OCI-LY1 (cell line): ENCODE measurements at regions not wholly inside any gene's neighbourhood (a gene's known extent, or its start where the extent isn't known, plus 50 kb on each side); places are given as distances from the start of the nearest gene placed in this dataset.
A peak's percentile ranks its signal among the peaks of the same experiment; 100 is the strongest.

Experiments used
- H2AFZ ChIP-seq: fragments of 200-600 bp; sonication (generic), shearing (Covaris generic); 2 replicates; pipeline ENCODE4 v1.6.0; 2014; ENCODE audit warnings: antibody characterized with exemption, mild to moderate bottlenecking, low read length
- H3F3A ChIP-seq: fragments of 200-600 bp; sonication (generic), shearing (Covaris generic); 2 replicates; pipeline ENCODE4 v1.6.0; 2014; ENCODE audit warnings: mild to moderate bottlenecking, antibody characterized with exemption, low read length, moderate library complexity; ENCODE audit not compliant: insufficient read depth
- H3K27ac ChIP-seq: fragments of 200-600 bp; sonication (generic); 2 replicates; pipeline ENCODE4 v1.5.1; 2014; ENCODE audit warnings: low read length, mixed run types, mild to moderate bottlenecking, low read depth; ENCODE audit not compliant: poor library complexity, severe bottlenecking
- H3K27me3 ChIP-seq: fragments of 200-600 bp; sonication (generic); 2 replicates; pipeline ENCODE4 v1.6.0; 2014; ENCODE audit warnings: antibody characterized with exemption, mild to moderate bottlenecking, low read length, moderate library complexity; ENCODE audit not compliant: insufficient read depth
- H3K36me3 ChIP-seq: fragments of 200-600 bp; sonication (generic); 2 replicates; pipeline ENCODE4 v1.6.1; 2014; ENCODE audit warnings: mild to moderate bottlenecking, antibody characterized with exemption, low read length, moderate library complexity, mixed read lengths; ENCODE audit not compliant: insufficient read depth
- H3K4me1 ChIP-seq: fragments of 200-600 bp; sonication (generic); 2 replicates; pipeline ENCODE4 v1.5.1; 2014; ENCODE audit warnings: mild to moderate bottlenecking, low read length, moderate library complexity; ENCODE audit not compliant: insufficient read depth, severe bottlenecking
- H3K4me2 ChIP-seq: fragments of 200-600 bp; sonication (generic), shearing (Covaris generic); 2 replicates; pipeline ENCODE4 v1.6.1; 2014; ENCODE audit warnings: low read length
- H3K4me3 ChIP-seq: fragments of 200-600 bp; sonication (generic); 2 replicates; pipeline ENCODE4 v1.5.1; 2014; ENCODE audit warnings: low read length, low read depth, mild to moderate bottlenecking, mixed read lengths; ENCODE audit not compliant: poor library complexity, severe bottlenecking
- H3K79me2 ChIP-seq: fragments of 200-600 bp; shearing (Covaris generic); 2 replicates; pipeline ENCODE4 v1.6.1; 2016; ENCODE audit warnings: mixed run types, low read length, mixed read lengths; ENCODE audit not compliant: insufficient read depth
- H3K9ac ChIP-seq: fragments of 200-600 bp; sonication (generic), shearing (Covaris generic); 2 replicates; pipeline ENCODE4 v1.6.1; 2014; ENCODE audit warnings: mild to moderate bottlenecking, low read length, mixed read lengths
- H3K9me2 ChIP-seq: fragments of 200-600 bp; sonication (generic), shearing (Covaris generic); 2 replicates; pipeline ENCODE4 v1.6.1; 2014; ENCODE audit warnings: low read depth, mild to moderate bottlenecking, low read length, mixed read lengths
- H3K9me3 ChIP-seq: fragments of 200-600 bp; shearing (Covaris generic); 2 replicates; pipeline ENCODE4 v1.6.1; 2014; ENCODE audit warnings: low read length, mixed read lengths
- H4K20me1 ChIP-seq: fragments of 200-600 bp; sonication (generic), shearing (Covaris generic); 2 replicates; pipeline ENCODE4 v1.6.0; 2016; ENCODE audit warnings: mild to moderate bottlenecking, low read length; ENCODE audit not compliant: insufficient read depth
- CTCF ChIP-seq: fragments of 200-600 bp; sonication (generic), shearing (Covaris generic); IDR thresholded peaks from 2 replicates; pipeline ENCODE4 v1.5.1; 2017; ENCODE audit warnings: mild to moderate bottlenecking, antibody characterized with exemption, low read length, moderate library complexity, mixed read lengths
- EZH2 ChIP-seq: fragments of 200-600 bp; sonication (generic), shearing (Covaris generic); IDR thresholded peaks from 2 replicates; pipeline ENCODE4 v1.8.0; 2017; ENCODE audit warnings: borderline replicate concordance, mixed run types, mild to moderate bottlenecking, antibody characterized with exemption, low read length, moderate library complexity, mixed read lengths

- H3K27ac ChIP-seq = no peak overlapping the region
- H3K9me2 ChIP-seq = no peaks in the 10 kb centered on the region
- no peaks in the 10 kb centered on the region for H3K4me1 ChIP-seq
- H3K9ac ChIP-seq = no peak overlapping the region
- no peaks in the 10 kb centered on the region for H3K79me2 ChIP-seq
- H3K9me3 ChIP-seq = no peaks in the 10 kb centered on the region
- no peaks in the 10 kb centered on the region for H3K27me3 ChIP-seq
- H4K20me1 ChIP-seq = no peaks in the 10 kb centered on the region
- no peak overlapping the region for H3K4me3 ChIP-seq
- no peak overlapping the region for H3K4me2 ChIP-seq
- no peak overlapping the region for H2AFZ ChIP-seq
- H3K36me3 ChIP-seq = no peaks in the 10 kb centered on the region
- no peaks in the 10 kb centered on the region for H3F3A ChIP-seq
- TF ChIP-seq CTCF = no peak
- no peak for TF ChIP-seq EZH2
Measured at GRCh38 chr4:24734511-24734910, 60.9 kb upstream of the SOD3 start.

- Histone ChIP-seq H3K4me2 (no peak overlapping the region), H3K9me3 (no peaks in the 10 kb centered on the region), H3K9ac (no peak overlapping the region), H3K79me2 (no peaks in the 10 kb centered on the region), H3K36me3 (no peaks in the 10 kb centered on the region), H2AFZ (no peak overlapping the region), H4K20me1 (no peaks in the 10 kb centered on the region), H3K4me1 (no peaks in the 10 kb centered on the region), H3K27ac (no peak overlapping the region), H3K9me2 (no peaks in the 10 kb centered on the region), H3K4me3 (no peak overlapping the region), H3K27me3 (no peaks in the 10 kb centered on the region), H3F3A (no peaks in the 10 kb centered on the region)
- peak; percentile 15; the same call in 1 of the 2 replicates for TF ChIP-seq CTCF
- TF ChIP-seq EZH2 = no peak
Measured at GRCh38 chr4:24736066-24736465, 59.3 kb upstream of the SOD3 start.

- Histone ChIP-seq H4K20me1 (no peaks in the 10 kb centered on the region), H3K4me3 (no peak overlapping the region), H3K36me3 (no peaks in the 10 kb centered on the region), H3K4me2 (no peak overlapping the region), H3F3A (no peaks in the 10 kb centered on the region), H3K9ac (no peak overlapping the region), H3K79me2 (no peaks in the 10 kb centered on the region), H2AFZ (no peak overlapping the region), H3K4me1 (no peaks in the 10 kb centered on the region), H3K27me3 (no peaks in the 10 kb centered on the region), H3K27ac (no peak overlapping the region), H3K9me3 (no peaks in the 10 kb centered on the region), H3K9me2 (no peaks in the 10 kb centered on the region)
- no peak for TF ChIP-seq EZH2
- TF ChIP-seq CTCF = no peak
Measured at GRCh38 chr4:24741910-24742309, 53.5 kb upstream of the SOD3 start.
